ENCODE measurements at regions not wholly inside any gene's neighbourhood (a gene's known extent, or its start where the extent isn't known, plus 50 kb on each side); places are given as distances from the start of the nearest gene placed in this dataset.

GRCh38 chr16:64182985-64183384, 938.9 kb downstream of the CDH11 start:
- Histone ChIP-seq H3K79me2 (no peaks in the 10 kb centered on the region), H4K20me1 (ENCODE audit: insufficient read depth, poor library complexity, severe bottlenecking) (no peaks in the 10 kb centered on the region), H3K36me3 (replicated peaks; ENCODE audit: insufficient read depth, low read depth) (no peaks in the 10 kb centered on the region), H2AFZ (no peak overlapping the region), H3K27me3 (no peaks in the 10 kb centered on the region), H3K9me2 (replicated peaks; ENCODE audit: insufficient read depth) (no peaks in the 10 kb centered on the region), H3K9me3 (ENCODE audit: low read depth) (no peaks in the 10 kb centered on the region), H3K4me3 (no peak overlapping the region), H3K27ac (peak overlapping the region; percentile 17), H3K4me2 (no peak overlapping the region), H3K4me1 (ENCODE audit: insufficient read depth) (peaks cover 3% of the 10 kb centered on the region)
- DNase-seq (ENCODE audit: low spot score): no peak
- WGBS (ENCODE audit: low lambda C conversion rate, missing lambda C conversion rate): 97% methylated on average over 3 of the region's 3 CpGs
- no peak for TF ChIP-seq EZH2 (IDR thresholded peaks at IDR 0.05; ENCODE audit: borderline replicate concordance)
- no peak for TF ChIP-seq CTCF (IDR thresholded peaks at IDR 0.05; ENCODE audit: poor library complexity)
- no peak for TF ChIP-seq EZH2phosphoT487 (IDR thresholded peaks at IDR 0.05; ENCODE audit: low read depth, severe bottlenecking, unreplicated experiment)

- TF ChIP-seq EZH2phosphoT487 (IDR thresholded peaks at IDR 0.05; ENCODE audit: low read depth, severe bottlenecking, unreplicated experiment) (no peak), CTCF (IDR thresholded peaks at IDR 0.05; ENCODE audit: poor library complexity) (no peak), EZH2 (IDR thresholded peaks at IDR 0.05; ENCODE audit: borderline replicate concordance) (no peak)
- H3K9me3 ChIP-seq (ENCODE audit: low read depth): no peaks in the 10 kb centered on the region
- no peak for DNase-seq (ENCODE audit: low spot score)
- H3K9me2 ChIP-seq (replicated peaks; ENCODE audit: insufficient read depth): no peaks in the 10 kb centered on the region
- H3K27me3 ChIP-seq: no peaks in the 10 kb centered on the region
- no peak overlapping the region for H2AFZ ChIP-seq
- H3K4me2 ChIP-seq: no peak overlapping the region
- H3K4me1 ChIP-seq (ENCODE audit: insufficient read depth): peaks cover 3% of the 10 kb centered on the region
- no peaks in the 10 kb centered on the region for H3K79me2 ChIP-seq
- no peaks in the 10 kb centered on the region for H3K36me3 ChIP-seq (replicated peaks; ENCODE audit: insufficient read depth, low read depth)
- H4K20me1 ChIP-seq (ENCODE audit: insufficient read depth, poor library complexity, severe bottlenecking): no peaks in the 10 kb centered on the region
- peak overlapping the region; percentile 33 for H3K27ac ChIP-seq
- no peak overlapping the region for H3K4me3 ChIP-seq
- WGBS (ENCODE audit: low lambda C conversion rate, missing lambda C conversion rate): 84% methylated on average over 4 of the region's 4 CpGs
Measured at GRCh38 chr16:64181271-64181925, 940.5 kb downstream of the CDH11 start.

GRCh38 chr16:64180136-64180900, 941.5 kb downstream of the CDH11 start:
- Histone ChIP-seq H3K36me3 (replicated peaks; ENCODE audit: insufficient read depth, low read depth) (no peaks in the 10 kb centered on the region), H3K9me2 (replicated peaks; ENCODE audit: insufficient read depth) (no peaks in the 10 kb centered on the region), H3K9me3 (ENCODE audit: low read depth) (no peaks in the 10 kb centered on the region), H2AFZ (no peak overlapping the region), H3K27me3 (no peaks in the 10 kb centered on the region), H3K27ac (peak overlapping the region; percentile 34), H4K20me1 (ENCODE audit: insufficient read depth, poor library complexity, severe bottlenecking) (no peaks in the 10 kb centered on the region), H3K4me2 (no peak overlapping the region), H3K4me3 (no peak overlapping the region), H3K79me2 (no peaks in the 10 kb centered on the region), H3K4me1 (ENCODE audit: insufficient read depth) (peaks cover 3% of the 10 kb centered on the region)
- peak; percentile 11 for DNase-seq (ENCODE audit: low spot score)
- TF ChIP-seq EZH2phosphoT487 (IDR thresholded peaks at IDR 0.05; ENCODE audit: low read depth, severe bottlenecking, unreplicated experiment): no peak
- TF ChIP-seq CTCF (IDR thresholded peaks at IDR 0.05; ENCODE audit: poor library complexity): no peak
- TF ChIP-seq EZH2 (IDR thresholded peaks at IDR 0.05; ENCODE audit: borderline replicate concordance): no peak
- WGBS (ENCODE audit: low lambda C conversion rate, missing lambda C conversion rate): 65% methylated on average over 4 of the region's 4 CpGs
